H1 (cell line): ENCODE measurements at regions not wholly inside any gene's neighbourhood (a gene's known extent, or its start where the extent isn't known, plus 50 kb on each side); places are given as distances from the start of the nearest gene placed in this dataset.

ENCODE experiments used
- CTCF ChIA-PET: fragments of 300-600 bp; sonication (Branson Sonifier 250); formaldehyde crosslinking; loops from one replicate; lab custom pipeline; 2021; ENCODE audit not compliant: partially characterized antibody; lab: Charles Lee
- POLR2A ChIA-PET: fragments of 300-600 bp; sonication (Branson Sonifier 250); formaldehyde crosslinking; loops from one replicate; lab custom pipeline; 2021; ENCODE audit warnings: inconsistent platforms; ENCODE audit not compliant: partially characterized antibody; lab: Charles Lee
- DNase-seq, 2 experiments: peaks; one replicate each; pipeline versions ENCODE4 v3.0.0 to v3.0.0-alpha.2; 2010 to 2022; ENCODE audit warnings: low spot score in 2 of 2, low read depth in 1 of 2, mixed read lengths in 1 of 2
- FAIRE-seq: peaks from 2 replicates; lab custom pipeline; 2011; peaks lifted over from hg19 to GRCh38; lab: Jason Lieb, UNC
- H2AFZ ChIP-seq: 2 replicates; pipeline ENCODE4 v1.8.1; 2012; ENCODE audit warnings: low read length, inconsistent platforms
- H2AK5ac ChIP-seq: 2 replicates; pipeline ENCODE4 v1.6.1; 2013; ENCODE audit warnings: low read depth, low read length
- H2BK120ac ChIP-seq: replicated peaks from 2 replicates; pipeline ENCODE3; 2013; ENCODE audit warnings: low read depth, low read length, inconsistent platforms
- H2BK12ac ChIP-seq: 2 replicates; pipeline ENCODE4 v1.6.1; 2013; ENCODE audit warnings: low read depth, low read length
- H2BK15ac ChIP-seq: 2 replicates; pipeline ENCODE4 v1.6.1; 2013; ENCODE audit warnings: low read length
- H2BK20ac ChIP-seq: 2 replicates; pipeline ENCODE4 v1.6.1; 2013; ENCODE audit warnings: low read length
- H2BK5ac ChIP-seq: 2 replicates; pipeline ENCODE4 v1.6.1; 2013; ENCODE audit warnings: low read depth, low read length
- H3K14ac ChIP-seq: 2 replicates; pipeline ENCODE4 v1.6.1; 2013; ENCODE audit warnings: inconsistent platforms; ENCODE audit not compliant: insufficient read length
- H3K18ac ChIP-seq: 2 replicates; pipeline ENCODE4 v1.6.1; 2013; ENCODE audit warnings: low read length; ENCODE audit errors: extremely low read depth
- H3K23ac ChIP-seq: 2 replicates; pipeline ENCODE4 v1.6.1; 2013; ENCODE audit warnings: inconsistent platforms; ENCODE audit not compliant: insufficient read length
- H3K23me2 ChIP-seq: 2 replicates; pipeline ENCODE4 v1.6.1; 2013; ENCODE audit warnings: low read depth, low read length
- H3K27ac ChIP-seq: 2 replicates; pipeline ENCODE4 v1.6.1; 2011; ENCODE audit warnings: low read depth, low read length, inconsistent platforms
- H3K27me3 ChIP-seq, 4 experiments: replicated peaks in 1 of 4; 1 replicate in 1 of 4; 2 replicates in 3 of 4; pipeline versions ENCODE4 v1.6.1 to v1.8.1; 2011 to 2013; ENCODE audit warnings: low read length in 3 of 4, mild to moderate bottlenecking in 3 of 4, inconsistent platforms in 2 of 4, mixed read lengths in 2 of 4, moderate library complexity in 1 of 4; ENCODE audit not compliant: control insufficient read depth in 3 of 4, insufficient read depth in 3 of 4; ENCODE audit errors: extremely low read depth in 1 of 4
- H3K36me3 ChIP-seq, 4 experiments: 2 replicates each; pipeline versions ENCODE4 v1.6.1 to v1.8.1; 2011 to 2013; ENCODE audit warnings: mild to moderate bottlenecking in 4 of 4, low read length in 3 of 4, moderate library complexity in 2 of 4, control low read depth in 1 of 4, inconsistent platforms in 1 of 4; ENCODE audit not compliant: insufficient read depth in 4 of 4, control insufficient read depth in 2 of 4
- H3K4ac ChIP-seq: replicated peaks from 2 replicates; pipeline ENCODE3; 2013; ENCODE audit warnings: low read length, low read depth, mixed read lengths, inconsistent platforms; ENCODE audit not compliant: insufficient read length
- H3K4me1 ChIP-seq, 4 experiments: replicated peaks in 1 of 4; 1 replicate in 1 of 4; 2 replicates in 3 of 4; pipeline versions ENCODE4 v1.6.1 to v1.8.1; 2011 to 2013; ENCODE audit warnings: low read length in 3 of 4, inconsistent platforms in 2 of 4, mixed read lengths in 1 of 4; ENCODE audit not compliant: insufficient read depth in 4 of 4, control insufficient read depth in 3 of 4
- H3K4me2 ChIP-seq, 2 experiments: 2 replicates each; pipeline versions ENCODE4 v1.6.1 to v1.8.1; 2011 to 2013; ENCODE audit warnings: low read depth in 2 of 2, low read length in 2 of 2, control low read depth in 1 of 2, inconsistent platforms in 1 of 2, mild to moderate bottlenecking in 1 of 2; ENCODE audit not compliant: insufficient read depth in 1 of 2
- H3K4me3 ChIP-seq, 4 experiments: fragments of 200-600, 300-600 bp in 1 of 4; sonication (generic), shearing (Covaris generic), sonication (Bioruptor Twin) in 1 of 4; 2 replicates each; pipeline versions ENCODE4 v1.5.1 to v1.8.1; 2011 to 2016; ENCODE audit warnings: low read length in 4 of 4, low read depth in 3 of 4, control low read depth in 2 of 4, inconsistent platforms in 2 of 4, mild to moderate bottlenecking in 2 of 4, mixed read lengths in 1 of 4, moderate library complexity in 1 of 4; ENCODE audit not compliant: insufficient read depth in 2 of 4; ENCODE audit errors: extremely low read depth in 1 of 4
- H3K56ac ChIP-seq: replicated peaks from 2 replicates; pipeline ENCODE3; 2013; ENCODE audit warnings: low read depth, mild to moderate bottlenecking, mixed read lengths, low read length, inconsistent platforms; ENCODE audit not compliant: insufficient read length
- H3K79me1 ChIP-seq: 2 replicates; pipeline ENCODE4 v1.6.1; 2013; ENCODE audit warnings: low read depth, low read length, control low read depth
- H3K79me2 ChIP-seq, 2 experiments: 2 replicates each; pipeline versions ENCODE4 v1.6.1 to v1.8.1; 2012 to 2013; ENCODE audit warnings: low read length in 2 of 2, mild to moderate bottlenecking in 2 of 2, inconsistent platforms in 1 of 2; ENCODE audit not compliant: insufficient read depth in 2 of 2, control insufficient read depth in 1 of 2
- H3K9ac ChIP-seq, 4 experiments: replicated peaks in 1 of 4; 1 replicate in 1 of 4; 2 replicates in 3 of 4; pipeline versions ENCODE4 v1.6.1 to v1.8.1; 2011 to 2013; ENCODE audit warnings: low read depth in 3 of 4, low read length in 3 of 4, control low read depth in 2 of 4, mild to moderate bottlenecking in 2 of 4, moderate library complexity in 2 of 4, inconsistent platforms in 1 of 4; ENCODE audit errors: extremely low read depth in 1 of 4
- H3K9me3 ChIP-seq, 2 experiments: 2 replicates each; pipeline versions ENCODE4 v1.6.1 to v1.8.1; 2012 to 2013; ENCODE audit warnings: mild to moderate bottlenecking in 2 of 2, moderate library complexity in 2 of 2, control low read depth in 1 of 2, inconsistent platforms in 1 of 2, low read depth in 1 of 2, low read length in 1 of 2, mixed read lengths in 1 of 2; ENCODE audit not compliant: insufficient read depth in 2 of 2
- H4K20me1 ChIP-seq, 2 experiments: replicated peaks in 1 of 2; 2 replicates each; pipeline versions ENCODE3 to v1.8.1; 2011 to 2013; ENCODE audit warnings: inconsistent platforms in 2 of 2, low read length in 2 of 2, mild to moderate bottlenecking in 1 of 2; ENCODE audit not compliant: insufficient read depth in 2 of 2, control insufficient read depth in 1 of 2
- H4K5ac ChIP-seq: 2 replicates; pipeline ENCODE4 v1.6.1; 2013; ENCODE audit warnings: low read length, low read depth, mixed read lengths, inconsistent platforms; ENCODE audit not compliant: insufficient read length
- H4K8ac ChIP-seq: 2 replicates; pipeline ENCODE4 v1.8.0; 2013; ENCODE audit warnings: mild to moderate bottlenecking, moderate library complexity, low read length, inconsistent platforms; ENCODE audit not compliant: insufficient read depth; ENCODE audit errors: extremely low read depth
- H4K91ac ChIP-seq: replicated peaks from 2 replicates; pipeline ENCODE3; 2013; ENCODE audit warnings: low read length, mixed read lengths, inconsistent platforms; ENCODE audit not compliant: insufficient read length
- BCL11A ChIP-seq, 2 experiments: IDR thresholded peaks; one replicate each; pipeline ENCODE4 v1.6.1; 2011; ENCODE audit warnings: low read depth in 2 of 2, low read length in 2 of 2, mild to moderate bottlenecking in 2 of 2
- BRCA1 ChIP-seq: IDR thresholded peaks from 2 replicates; pipeline ENCODE4 v1.6.1; 2012; ENCODE audit warnings: low read depth, low read length, improper control_type of control experiment
- CBX8 ChIP-seq: fragments of 300-800, 300-1000 bp; sonication (generic); IDR thresholded peaks from 2 replicates; pipeline ENCODE4 v1.7.1; 2016; ENCODE audit warnings: low read depth, low read length, borderline replicate concordance
- E2F6 ChIP-seq: IDR thresholded peaks from 2 replicates; pipeline ENCODE4 v1.6.1; 2012; ENCODE audit warnings: inconsistent platforms
- EZH2 ChIP-seq: fragments of 200-600 bp; sonication (generic); IDR thresholded peaks from 2 replicates; pipeline ENCODE4 v1.7.1; 2012; ENCODE audit warnings: low read depth, mild to moderate bottlenecking, moderate library complexity, low read length, inconsistent platforms; ENCODE audit not compliant: severe bottlenecking
- GABPA ChIP-seq: IDR thresholded peaks from 2 replicates; pipeline ENCODE4 v1.6.1; 2011; ENCODE audit warnings: mild to moderate bottlenecking, low read length, moderate library complexity, borderline replicate concordance; ENCODE audit not compliant: insufficient read depth
- GTF2F1 ChIP-seq: IDR thresholded peaks from 2 replicates; pipeline ENCODE4 v1.6.1; 2012; ENCODE audit warnings: low read depth, low read length, improper control_type of control experiment, borderline replicate concordance
- KDM5A ChIP-seq: fragments of 200-600 bp; IDR thresholded peaks from 2 replicates; pipeline ENCODE4 v1.7.1; 2012; ENCODE audit warnings: mild to moderate bottlenecking, low read length, inconsistent platforms, mixed read lengths
- NRF1 ChIP-seq: IDR thresholded peaks from 2 replicates; pipeline ENCODE4 v1.6.1; 2011; ENCODE audit warnings: mild to moderate bottlenecking, low read depth, low read length, improper control_type of control experiment
- RFX5 ChIP-seq: IDR thresholded peaks from 2 replicates; pipeline ENCODE4 v1.6.1; 2011; ENCODE audit warnings: low read depth, low read length, improper control_type of control experiment, borderline replicate concordance
- SAP30 ChIP-seq: fragments of 300-600 bp; sonication (generic); IDR thresholded peaks from 2 replicates; pipeline ENCODE4 v1.7.1; 2012; ENCODE audit warnings: low read length, moderate library complexity, mild to moderate bottlenecking, inconsistent platforms; ENCODE audit not compliant: insufficient read depth, insufficient replicate concordance
- TBP ChIP-seq: IDR thresholded peaks from 2 replicates; pipeline ENCODE4 v1.6.1; 2011; ENCODE audit warnings: low read depth, low read length, improper control_type of control experiment
- TCF12 ChIP-seq: IDR thresholded peaks from 2 replicates; pipeline ENCODE4 v1.6.1; 2011; ENCODE audit warnings: low read depth, mild to moderate bottlenecking, low read length
- ZNF274 ChIP-seq: IDR thresholded peaks from 2 replicates; pipeline ENCODE4 v1.7.0; 2012; ENCODE audit warnings: low read length, borderline replicate concordance; ENCODE audit errors: extremely low read depth

DNA sequence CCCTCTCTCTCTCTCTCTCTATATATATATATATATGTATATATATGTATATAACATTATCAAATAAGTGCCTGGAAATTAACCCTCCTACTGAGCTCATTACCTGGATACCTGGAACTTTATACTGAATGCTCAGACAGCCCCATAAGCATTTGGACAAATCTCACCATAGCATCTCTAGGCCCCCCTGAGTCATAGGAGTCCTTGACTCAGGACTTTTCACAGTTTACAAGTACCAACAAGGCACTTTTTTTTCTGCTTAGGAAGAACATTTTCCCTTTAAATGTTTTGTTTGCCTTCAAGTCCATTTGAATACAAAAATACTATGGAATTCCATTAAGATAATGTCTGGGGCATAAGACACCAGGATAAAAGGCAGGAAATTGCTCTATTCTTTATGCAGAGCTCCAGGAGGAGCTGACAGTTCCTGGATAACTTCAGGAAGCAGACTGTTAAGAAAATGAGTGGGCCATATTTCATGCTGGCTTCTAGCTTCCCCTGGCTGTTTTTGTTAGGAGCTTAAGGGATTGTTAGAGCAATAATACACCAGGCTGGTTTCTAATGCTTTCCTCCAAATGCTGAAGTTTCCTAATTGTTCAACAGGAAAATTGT lies 171.7 kb upstream of the ASIC2 start:
- no peak overlapping the region for H2BK5ac ChIP-seq
- CTCF ChIA-PET, result interaction anchor here (0.9 to 1.1 kb wide), 3 partner anchors 27 to 146 kb away, joined by 3 read pairs; no protein-coding TSS in a partner anchor

More for the DNA sequence above, 171.7 kb upstream of the ASIC2 start:
- Histone ChIP-seq H3K14ac (no peak overlapping the region), H4K5ac (no peak overlapping the region), H2BK120ac (no peak overlapping the region), H3K79me2 (no peaks in the 10 kb centered on the region), H4K91ac (no peak overlapping the region), H2BK12ac (no peak overlapping the region), H3K4me2 (no peak overlapping the region), H3K36me3 (no peaks in the 10 kb centered on the region), H3K4ac (no peak overlapping the region), H3K23me2 (no peaks in the 10 kb centered on the region), H3K9ac (no peak overlapping the region), H3K27me3 (no peaks in the 10 kb centered on the region), H2BK20ac (no peak overlapping the region), H3K18ac (no peak overlapping the region), H3K56ac (no peak overlapping the region), H3K4me1 (no peaks in the 10 kb centered on the region), H3K79me1 (no peaks in the 10 kb centered on the region), H2BK15ac (no peak overlapping the region), H3K4me3 (no peak overlapping the region), H3K27ac (no peak overlapping the region), H3K23ac (no peak overlapping the region), H2AK5ac (no peak overlapping the region), H4K20me1 (no peaks in the 10 kb centered on the region), H3K9me3 (0 out of 4 replicates have a peak, but pooled peaks cover 0 to 2% of the 10 kb centered on the region in 2 experiments), H4K8ac (no peak overlapping the region), H2AFZ (no peak overlapping the region)
- POLR2A ChIA-PET, result no interaction called here
- DNase-seq, result no peak
- FAIRE-seq, result no peak
- TF ChIP-seq TCF12 (no peak), E2F6 (no peak), EZH2 (no peak), TBP (no peak), GTF2F1 (no peak), RFX5 (no peak), BCL11A (IDR thresholded peaks at IDR 0.05; ENCODE audit: low read depth in 2 of 2, low read length in 2 of 2) (no peak), SAP30 (no peak), CBX8 (no peak), GABPA (no peak), ZNF274 (no peak), KDM5A (no peak), NRF1 (no peak), BRCA1 (no peak)
